C4-2B (cell line): ENCODE measurements at regions not wholly inside any gene's neighbourhood (a gene's known extent, or its start where the extent isn't known, plus 50 kb on each side); places are given as distances from the start of the nearest gene placed in this dataset.

ENCODE experiments used
- H3K27ac ChIP-seq: fragments of 450-650 bp; 2 replicates; pipeline ENCODE4 v1.5.1; 2017
- CTCF ChIP-seq: fragments of 450-650 bp; conservative IDR thresholded peaks from 2 replicates; pipeline ENCODE4 v1.5.1; 2017; ENCODE audit warnings: mild to moderate bottlenecking
- ZFX ChIP-seq: fragments of 450-650 bp; IDR thresholded peaks from 2 replicates; pipeline ENCODE4 v1.6.1; 2017

- no peak overlapping the region for H3K27ac ChIP-seq
- TF ChIP-seq ZFX: no peak
- TF ChIP-seq CTCF: no peak
These were observed 429.8 kb downstream of the BCOR start for GRCh38 chrX:39667736-39668482.

GRCh38 chrX:39669668-39670067 lies 428.1 kb downstream of the BCOR start:
- TF ChIP-seq ZFX: no peak
- no peak for TF ChIP-seq CTCF
- no peak overlapping the region for H3K27ac ChIP-seq

GRCh38 chrX:39670281-39670680 lies 427.5 kb downstream of the BCOR start:
- TF ChIP-seq ZFX: no peak
- TF ChIP-seq CTCF: no peak

GRCh38 chrX:39672405-39672804 lies 425.4 kb downstream of the BCOR start:
- no peak overlapping the region for H3K27ac ChIP-seq
- no peak for TF ChIP-seq CTCF
- TF ChIP-seq ZFX: no peak

More at GRCh38 chrX:39670281-39670680, 427.5 kb downstream of the BCOR start:
- no peak overlapping the region for H3K27ac ChIP-seq

- TF ChIP-seq CTCF (no peak), ZFX (no peak)
- no peak overlapping the region for H3K27ac ChIP-seq
These were observed 423.1 kb downstream of the BCOR start for GRCh38 chrX:39674490-39675161.

- TF ChIP-seq CTCF (no peak), ZFX (no peak)
- H3K27ac ChIP-seq: no peak overlapping the region
These were observed 422.6 kb downstream of the BCOR start for GRCh38 chrX:39675162-39675553.

- H3K27ac ChIP-seq: no peak overlapping the region
- TF ChIP-seq ZFX (no peak), CTCF (no peak)
These were observed 422.1 kb downstream of the BCOR start for GRCh38 chrX:39675619-39676018.
